ENCODE measurements at regions not wholly inside any gene's neighbourhood (a gene's known extent, or its start where the extent isn't known, plus 50 kb on each side); places are given as distances from the start of the nearest gene placed in this dataset.

GRCh38 chr5:8229551-8229950, 360.6 kb downstream of the MTRR start:
- no peak for TF ChIP-seq CTCF (IDR thresholded peaks at IDR 0.05; ENCODE audit: extremely low read depth in 1 of 2, insufficient read depth in 1 of 2, low read depth in 1 of 2, low read length in 2 of 2)
- TF ChIP-seq EZH2 (IDR thresholded peaks at IDR 0.05; ENCODE audit: borderline replicate concordance, low read depth, low read length, severe bottlenecking) = no peak
- TF ChIP-seq MAX (IDR thresholded peaks at IDR 0.05; ENCODE audit: insufficient read depth, insufficient read length) = no peak
- TF ChIP-seq POLR2A (IDR thresholded peaks at IDR 0.05; ENCODE audit: low read depth, low read length) = no peak
- no peak for TF ChIP-seq POLR2AphosphoS5 (IDR thresholded peaks at IDR 0.05; ENCODE audit: insufficient read depth, low read depth, low read length)

Data from endothelial cell of umbilical vein (primary cell).